ENCODE measurements at regions not wholly inside any gene's neighbourhood (a gene's known extent, or its start where the extent isn't known, plus 50 kb on each side); places are given as distances from the start of the nearest gene placed in this dataset.
"Not testable (repeated sequence)": the region's sequence is repeated elsewhere in the genome, so short reads cannot be mapped to it uniquely, and the experiment has no call there.

GRCh38 chrX:25878806-25879205, 259.3 kb upstream of the MAGEB18 start:
- intact Hi-C loops (cut with micrococcal nuclease; ENCODE audit: unreplicated experiment) = no loop called here
- POLR2A ChIA-PET (ENCODE audit: low non-redundant PET) = no interaction called here
- Histone ChIP-seq H3K4me3 (ENCODE audit: low read depth, low read length, poor library complexity, severe bottlenecking) (no peak overlapping the region), H3K27me3 (replicated peaks; ENCODE audit: insufficient read depth, low read depth, low read length, poor library complexity) (no peaks in the 10 kb centered on the region), H3K4me1 (ENCODE audit: insufficient read depth, low read length, poor library complexity, severe bottlenecking) (no peaks in the 10 kb centered on the region), H3K36me3 (ENCODE audit: insufficient read depth, low read length, poor library complexity, severe bottlenecking) (no peaks in the 10 kb centered on the region), H3K9me3 (ENCODE audit: low read depth, low read length, poor library complexity, severe bottlenecking) (no peaks in the 10 kb centered on the region), H3K27ac (ENCODE audit: low read depth, low read length, poor library complexity, severe bottlenecking) (no peak overlapping the region)
- TF ChIP-seq CTCF (conservative IDR thresholded peaks at IDR 0.05; ENCODE audit: low read depth, low read length) = no peak
- TF ChIP-seq EZH2 (IDR thresholded peaks at IDR 0.05; ENCODE audit: borderline replicate concordance, low read depth, low read length, poor library complexity, severe bottlenecking) = no peak
- no peak for DNase-seq (ENCODE audit: low spot score)
- CTCF ChIA-PET = no interaction called here
- BruUV-seq (replicated peaks) = no TSS peak

- DNase-seq (ENCODE audit: low spot score); H3K27ac ChIP-seq (ENCODE audit: low read depth, low read length, poor library complexity, severe bottlenecking); POLR2A ChIA-PET (ENCODE audit: low non-redundant PET); CTCF ChIA-PET; H3K4me1 ChIP-seq (ENCODE audit: insufficient read depth, low read length, poor library complexity, severe bottlenecking); intact Hi-C loops (cut with micrococcal nuclease; ENCODE audit: unreplicated experiment); H3K9me3 ChIP-seq (ENCODE audit: low read depth, low read length, poor library complexity, severe bottlenecking); H3K27me3 ChIP-seq (replicated peaks; ENCODE audit: insufficient read depth, low read depth, low read length, poor library complexity); H3K4me3 ChIP-seq (ENCODE audit: low read depth, low read length, poor library complexity, severe bottlenecking); H3K36me3 ChIP-seq (ENCODE audit: insufficient read depth, low read length, poor library complexity, severe bottlenecking); BruUV-seq (replicated peaks): not testable (repeated sequence)
These were observed 255.6 kb upstream of the MAGEB18 start for GRCh38 chrX:25882503-25882902.

GRCh38 chrX:25897758-25898157, 240.4 kb upstream of the MAGEB18 start:
- no peak for TF ChIP-seq EZH2 (IDR thresholded peaks at IDR 0.05; ENCODE audit: borderline replicate concordance, low read depth, low read length, poor library complexity, severe bottlenecking)
- TF ChIP-seq CTCF (conservative IDR thresholded peaks at IDR 0.05; ENCODE audit: low read depth, low read length) = no peak
- H3K27ac ChIP-seq (ENCODE audit: low read depth, low read length, poor library complexity, severe bottlenecking) = no peak overlapping the region
- H3K27me3 ChIP-seq (replicated peaks; ENCODE audit: insufficient read depth, low read depth, low read length, poor library complexity) = no peaks in the 10 kb centered on the region
- ChIA-PET POLR2A (ENCODE audit: low non-redundant PET) (no interaction called here), CTCF (no interaction called here)
- no peak for DNase-seq (ENCODE audit: low spot score)
- intact Hi-C loops (cut with micrococcal nuclease; ENCODE audit: unreplicated experiment) = no loop called here
- no peaks in the 10 kb centered on the region for H3K36me3 ChIP-seq (ENCODE audit: insufficient read depth, low read length, poor library complexity, severe bottlenecking)
- no peak overlapping the region for H3K4me3 ChIP-seq (ENCODE audit: low read depth, low read length, poor library complexity, severe bottlenecking)
- no peaks in the 10 kb centered on the region for H3K9me3 ChIP-seq (ENCODE audit: low read depth, low read length, poor library complexity, severe bottlenecking)
- H3K4me1 ChIP-seq (ENCODE audit: insufficient read depth, low read length, poor library complexity, severe bottlenecking) = no peaks in the 10 kb centered on the region
- BruUV-seq (replicated peaks) = no TSS peak

GRCh38 chrX:25905728-25906127, 232.4 kb upstream of the MAGEB18 start:
- H3K9me3 ChIP-seq (ENCODE audit: low read depth, low read length, poor library complexity, severe bottlenecking); intact Hi-C loops (cut with micrococcal nuclease; ENCODE audit: unreplicated experiment); DNase-seq (ENCODE audit: low spot score); H3K36me3 ChIP-seq (ENCODE audit: insufficient read depth, low read length, poor library complexity, severe bottlenecking); H3K4me3 ChIP-seq (ENCODE audit: low read depth, low read length, poor library complexity, severe bottlenecking); BruUV-seq (replicated peaks); H3K4me1 ChIP-seq (ENCODE audit: insufficient read depth, low read length, poor library complexity, severe bottlenecking); CTCF ChIA-PET; POLR2A ChIA-PET (ENCODE audit: low non-redundant PET); H3K27me3 ChIP-seq (replicated peaks; ENCODE audit: insufficient read depth, low read depth, low read length, poor library complexity); H3K27ac ChIP-seq (ENCODE audit: low read depth, low read length, poor library complexity, severe bottlenecking): not testable (repeated sequence)
